Stimulated activated naive CD8-positive, alpha-beta T cell treated with anti-CD3 and anti-CD28 coated beads, Interleukin-15, amount 100 ng/mL, for 72 hours (primary cell): ENCODE measurements at regions not wholly inside any gene's neighbourhood (a gene's known extent, or its start where the extent isn't known, plus 50 kb on each side); places are given as distances from the start of the nearest gene placed in this dataset.

Experiments
- ATAC-seq: fragments of 150-1000 bp; cut with Tn5 transposase; 2 replicates; pipeline ENCODE4 v1.10.0; 2021; ENCODE audit warnings: mild to moderate bottlenecking, moderate library complexity
- DNase-seq, 2 donors: peaks; one replicate each; pipeline ENCODE4 v3.0.0; 2021 to 2022
- H3K27ac Mint-ChIP-seq, 2 donors: one replicate each; pipeline ENCODE4 v1.8.0; 2022; ENCODE audit warnings: mild to moderate bottlenecking in 2 of 2, mixed read lengths in 2 of 2, moderate library complexity in 2 of 2
- H3K27me3 Mint-ChIP-seq: one replicate; pipeline ENCODE4 v1.8.0; 2022; ENCODE audit warnings: mixed read lengths
- H3K4me1 Mint-ChIP-seq: one replicate; pipeline ENCODE4 v1.8.0; 2022; ENCODE audit warnings: mild to moderate bottlenecking, mixed read lengths
- H3K4me3 Mint-ChIP-seq, 2 donors: one replicate each; pipeline ENCODE4 v1.8.0; 2022; ENCODE audit warnings: mild to moderate bottlenecking in 2 of 2, mixed read lengths in 2 of 2, moderate library complexity in 1 of 2
- H3K9me3 Mint-ChIP-seq, 2 donors: one replicate each; pipeline ENCODE4 v1.8.0; 2022; ENCODE audit warnings: mixed read lengths in 2 of 2

GRCh38 chr2:13067508-13067907 is 350.8 kb downstream of the TRIB2 start:
- Mint-ChIP-seq H3K9me3 (no peaks in the 10 kb centered on the region), H3K27me3 (peaks cover 39% of the 10 kb centered on the region), H3K27ac (no peak overlapping the region), H3K4me1 (no peaks in the 10 kb centered on the region), H3K4me3 (no peak overlapping the region)
- ATAC-seq (no peak), DNase-seq (no peak)

DNA sequence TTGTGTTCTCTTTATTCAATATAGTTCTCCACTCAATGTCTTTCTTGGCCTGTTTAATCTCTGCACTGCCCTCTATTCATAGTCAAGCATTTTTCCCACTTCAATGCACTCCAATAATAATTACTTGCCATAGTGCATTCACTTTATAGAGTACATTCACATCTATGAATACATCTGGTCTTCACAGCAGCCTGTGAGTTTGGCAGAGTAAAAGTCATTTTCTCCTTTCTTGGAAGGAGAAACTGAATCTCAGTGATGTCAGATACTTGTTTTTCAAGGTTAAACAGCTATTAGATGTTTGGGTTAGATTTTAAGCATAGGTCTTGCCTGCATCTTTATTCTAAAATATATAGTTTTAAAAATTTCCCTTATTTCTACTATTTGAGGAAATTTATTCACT is 373.2 kb downstream of the TRIB2 start:
- Mint-ChIP-seq H3K4me3 (no peak overlapping the region), H3K27me3 (peaks cover 21% of the 10 kb centered on the region), H3K4me1 (no peaks in the 10 kb centered on the region), H3K9me3 (no peaks in the 10 kb centered on the region), H3K27ac (no peak overlapping the region)
- no peak for ATAC-seq
- DNase-seq, result no peak

- no peaks in the 10 kb centered on the region for H3K9me3 Mint-ChIP-seq
Observed at GRCh38 chr2:13091455-13091854, 374.7 kb downstream of the TRIB2 start.

DNA sequence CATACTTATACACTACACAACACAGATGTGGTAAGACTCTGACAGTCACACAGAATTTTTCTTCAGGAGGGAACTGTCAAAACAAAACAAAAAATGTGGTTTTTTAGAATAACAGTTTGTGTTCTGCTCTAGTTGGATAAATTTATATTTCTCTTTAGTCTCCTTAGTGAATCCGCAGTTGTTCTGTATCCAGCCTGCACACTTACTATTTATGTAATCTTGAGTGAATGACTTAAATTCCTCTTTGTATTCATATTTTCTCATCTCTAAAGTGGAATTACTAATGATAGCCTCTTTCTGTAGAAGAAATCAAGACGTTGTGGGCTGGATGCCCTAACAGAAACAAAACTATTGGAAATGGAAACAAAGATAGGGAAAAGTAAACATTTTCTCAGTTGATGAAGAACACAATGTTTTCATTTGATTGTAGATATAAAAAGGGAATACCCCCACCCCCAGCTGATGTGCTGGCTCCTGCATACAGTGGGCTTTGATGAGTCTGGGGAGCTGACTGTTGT is 375.2 kb downstream of the TRIB2 start:
- Mint-ChIP-seq H3K27me3 (peaks cover 27% of the 10 kb centered on the region), H3K4me3 (no peak overlapping the region), H3K4me1 (no peaks in the 10 kb centered on the region), H3K9me3 (no peaks in the 10 kb centered on the region), H3K27ac (no peak overlapping the region)
- DNase-seq, result no peak
- ATAC-seq, result no peak

More at GRCh38 chr2:13091455-13091854, 374.7 kb downstream of the TRIB2 start:
- Mint-ChIP-seq H3K27me3 (peaks cover 27% of the 10 kb centered on the region), H3K27ac (no peak overlapping the region), H3K4me1 (no peaks in the 10 kb centered on the region), H3K4me3 (no peak overlapping the region)
- no peak for DNase-seq
- no peak for ATAC-seq

DNA sequence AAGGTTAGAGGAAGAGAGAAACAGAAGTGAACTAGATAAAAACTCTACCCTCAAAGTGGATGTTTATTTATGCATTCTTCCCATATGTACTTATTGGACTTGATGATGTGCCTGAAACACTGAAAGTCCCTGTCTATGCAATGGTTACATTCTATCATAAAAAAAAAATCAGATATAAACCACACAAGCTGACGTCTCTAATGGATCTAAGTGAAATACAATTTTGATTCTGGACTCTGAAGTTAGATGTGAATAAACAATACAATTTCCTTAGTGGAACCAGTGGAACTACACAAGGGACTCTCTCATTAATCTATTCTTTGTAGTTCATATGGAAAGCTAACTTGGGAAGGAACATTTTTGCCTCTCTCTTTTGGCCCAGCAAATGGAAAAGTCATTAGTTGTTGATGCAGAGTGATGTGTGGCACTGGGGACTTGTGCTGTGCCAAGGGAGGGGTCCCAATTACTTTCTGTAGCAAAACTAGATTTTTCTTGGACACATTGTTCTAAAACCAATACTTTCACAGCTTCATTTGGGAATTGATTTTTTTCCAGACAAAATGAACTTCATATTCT is 376.8 kb downstream of the TRIB2 start:
- peaks cover 3% of the 10 kb centered on the region in 2 donors for H3K9me3 Mint-ChIP-seq
- H3K4me3 Mint-ChIP-seq, result no peak overlapping the region
- H3K27ac Mint-ChIP-seq, result no peak overlapping the region
- H3K27me3 Mint-ChIP-seq, result peaks cover 19% of the 10 kb centered on the region
- no peaks in the 10 kb centered on the region for H3K4me1 Mint-ChIP-seq
- ATAC-seq, result no peak
- DNase-seq, result no peak

- H3K4me1 Mint-ChIP-seq, result no peaks in the 10 kb centered on the region
- peaks cover 15% of the 10 kb centered on the region for H3K27me3 Mint-ChIP-seq
- DNase-seq (no peak), ATAC-seq (no peak)
- peaks cover 6 to 18% of the 10 kb centered on the region in 2 donors for H3K9me3 Mint-ChIP-seq
- H3K4me3 Mint-ChIP-seq, result no peak overlapping the region
- H3K27ac Mint-ChIP-seq, result no peak overlapping the region
Observed at GRCh38 chr2:13102397-13103063, 385.8 kb downstream of the TRIB2 start.

GRCh38 chr2:13103151-13103550 is 386.4 kb downstream of the TRIB2 start:
- Mint-ChIP-seq H3K9me3 (peaks cover 6 to 18% of the 10 kb centered on the region in 2 donors), H3K27me3 (peaks cover 15% of the 10 kb centered on the region), H3K27ac (no peak overlapping the region), H3K4me1 (no peaks in the 10 kb centered on the region), H3K4me3 (no peak overlapping the region)
- no peak for DNase-seq
- ATAC-seq, result no peak

DNA sequence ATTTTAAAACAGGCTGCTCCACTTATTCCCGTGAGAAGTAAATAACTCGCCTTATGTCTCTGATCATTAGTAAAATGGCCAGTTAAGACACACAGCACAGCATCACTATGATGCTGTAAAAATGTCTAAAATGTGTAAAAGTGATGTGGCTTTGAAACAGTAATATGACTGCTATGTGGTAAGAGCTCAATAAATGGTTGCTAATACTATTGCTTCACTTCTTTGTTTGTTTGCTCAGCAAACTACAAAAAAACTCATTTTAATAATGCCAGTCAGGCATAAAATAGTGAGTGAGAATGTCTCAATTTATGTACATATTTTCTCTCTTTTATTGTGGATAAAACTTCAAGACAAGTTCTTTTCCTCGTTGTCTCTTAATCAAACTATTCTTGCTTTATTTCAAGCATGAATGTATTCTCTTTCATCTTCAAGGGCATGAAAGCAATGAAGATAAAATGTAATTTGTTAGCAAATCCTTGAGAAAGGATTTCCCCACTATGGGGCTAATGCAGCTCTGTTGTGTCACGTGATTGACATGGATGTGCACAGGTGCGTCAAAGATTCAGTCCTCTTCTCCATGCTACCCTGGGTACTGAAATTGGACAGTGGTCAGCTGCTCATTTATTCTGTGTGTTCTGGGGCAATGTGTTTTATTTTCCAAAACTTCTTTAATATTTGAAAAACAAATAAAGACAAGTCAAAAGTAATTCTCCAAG is 387.2 kb downstream of the TRIB2 start:
- H3K27ac Mint-ChIP-seq, result no peak overlapping the region
- ATAC-seq (no peak), DNase-seq (no peak)
- H3K4me1 Mint-ChIP-seq, result no peaks in the 10 kb centered on the region
- no peak overlapping the region for H3K4me3 Mint-ChIP-seq
- peaks cover 0 to 11% of the 10 kb centered on the region in 2 donors for H3K9me3 Mint-ChIP-seq
- H3K27me3 Mint-ChIP-seq, result peaks cover 15% of the 10 kb centered on the region

DNA sequence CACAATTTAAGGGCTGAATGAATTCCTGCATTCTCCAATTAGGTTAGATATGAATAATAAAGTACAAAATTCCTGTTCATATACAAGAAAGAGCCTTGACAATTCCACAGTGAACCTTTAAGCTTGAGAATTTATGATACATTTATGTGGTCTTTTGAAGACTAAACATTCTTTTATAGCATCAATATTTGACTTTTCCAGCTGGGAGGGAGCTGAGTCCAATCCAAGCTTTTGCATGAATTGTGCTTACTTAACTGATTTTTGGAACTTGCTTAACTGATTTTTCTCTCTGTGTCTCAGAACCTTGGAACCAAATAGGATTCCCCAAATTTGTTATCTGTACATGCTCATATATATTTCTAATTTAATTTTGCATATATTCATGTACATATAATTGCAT is 388.0 kb downstream of the TRIB2 start:
- Mint-ChIP-seq H3K4me1 (no peaks in the 10 kb centered on the region), H3K4me3 (no peak overlapping the region), H3K9me3 (peaks cover 0 to 3% of the 10 kb centered on the region in 2 donors), H3K27me3 (peaks cover 7% of the 10 kb centered on the region), H3K27ac (no peak overlapping the region)
- ATAC-seq, result no peak
- DNase-seq, result no peak

- H3K27ac Mint-ChIP-seq, result no peak overlapping the region
- H3K9me3 Mint-ChIP-seq, result no peaks in the 10 kb centered on the region
Observed at GRCh38 chr2:13106302-13106701, 389.6 kb downstream of the TRIB2 start.

GRCh38 chr2:13109516-13109915 is 392.8 kb downstream of the TRIB2 start:
- Mint-ChIP-seq H3K4me1 (no peaks in the 10 kb centered on the region), H3K9me3 (no peaks in the 10 kb centered on the region), H3K4me3 (no peak overlapping the region), H3K27ac (no peak overlapping the region), H3K27me3 (no peaks in the 10 kb centered on the region)
- no peak for DNase-seq
- ATAC-seq, result no peak

More at GRCh38 chr2:13106302-13106701, 389.6 kb downstream of the TRIB2 start:
- ATAC-seq (no peak), DNase-seq (no peak)
- H3K4me3 Mint-ChIP-seq, result no peak overlapping the region
- no peaks in the 10 kb centered on the region for H3K27me3 Mint-ChIP-seq
- H3K4me1 Mint-ChIP-seq, result no peaks in the 10 kb centered on the region

GRCh38 chr2:13110825-13111224 is 394.1 kb downstream of the TRIB2 start:
- no peak overlapping the region for H3K27ac Mint-ChIP-seq
- H3K9me3 Mint-ChIP-seq, result no peaks in the 10 kb centered on the region
- ATAC-seq (no peak), DNase-seq (no peak)
- H3K4me3 Mint-ChIP-seq, result no peak overlapping the region
- H3K4me1 Mint-ChIP-seq, result no peaks in the 10 kb centered on the region
- no peaks in the 10 kb centered on the region for H3K27me3 Mint-ChIP-seq

GRCh38 chr2:13113002-13113401 is 396.3 kb downstream of the TRIB2 start:
- no peaks in the 10 kb centered on the region for H3K4me1 Mint-ChIP-seq
- no peak overlapping the region for H3K27ac Mint-ChIP-seq
- no peaks in the 10 kb centered on the region for H3K27me3 Mint-ChIP-seq
- DNase-seq (no peak), ATAC-seq (no peak)
- no peak overlapping the region for H3K4me3 Mint-ChIP-seq
- no peaks in the 10 kb centered on the region for H3K9me3 Mint-ChIP-seq

DNA sequence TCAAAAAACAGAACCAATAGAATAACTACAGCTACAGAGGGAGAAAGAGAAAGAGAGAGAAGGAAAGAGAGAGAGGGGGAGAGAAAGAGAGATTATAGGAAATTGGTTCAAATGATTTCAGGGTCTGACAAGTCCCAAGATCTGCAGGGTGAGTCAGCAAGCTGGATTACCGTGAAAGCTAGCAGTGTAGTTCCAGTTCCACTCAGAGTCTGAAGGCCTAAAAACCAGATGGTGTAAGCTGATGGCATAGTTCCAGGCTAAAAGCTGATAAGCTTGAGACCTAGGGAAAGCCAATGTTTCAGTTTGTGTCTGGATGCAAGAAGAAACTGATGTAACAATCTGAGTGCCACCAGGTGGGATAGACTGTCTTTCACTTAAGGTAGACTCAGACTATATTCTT is 397.7 kb downstream of the TRIB2 start:
- ATAC-seq (no peak), DNase-seq (no peak)
- H3K4me3 Mint-ChIP-seq, result no peak overlapping the region
- no peaks in the 10 kb centered on the region for H3K27me3 Mint-ChIP-seq
- H3K9me3 Mint-ChIP-seq, result no peaks in the 10 kb centered on the region
- H3K4me1 Mint-ChIP-seq, result no peaks in the 10 kb centered on the region
- no peak overlapping the region for H3K27ac Mint-ChIP-seq

GRCh38 chr2:13115643-13116042 is 398.9 kb downstream of the TRIB2 start:
- Mint-ChIP-seq H3K9me3 (no peaks in the 10 kb centered on the region), H3K27ac (no peak overlapping the region), H3K4me1 (no peaks in the 10 kb centered on the region), H3K4me3 (no peak overlapping the region), H3K27me3 (no peaks in the 10 kb centered on the region)
- ATAC-seq (no peak), DNase-seq (no peak)

- no peak for ATAC-seq
- no peaks in the 10 kb centered on the region for H3K4me1 Mint-ChIP-seq
- H3K27ac Mint-ChIP-seq, result no peak overlapping the region
- peaks cover 7% of the 10 kb centered on the region for H3K27me3 Mint-ChIP-seq
- no peak for DNase-seq
- no peak overlapping the region for H3K4me3 Mint-ChIP-seq
- no peaks in the 10 kb centered on the region for H3K9me3 Mint-ChIP-seq
Observed at GRCh38 chr2:13121096-13121495, 404.4 kb downstream of the TRIB2 start.
